GM12878 (cell line): ENCODE measurements at regions not wholly inside any gene's neighbourhood (a gene's known extent, or its start where the extent isn't known, plus 50 kb on each side); places are given as distances from the start of the nearest gene placed in this dataset.

ENCODE experiments used
- ATF3 ChIP-seq: IDR thresholded peaks from 2 replicates; pipeline ENCODE4 v1.6.1; 2011; ENCODE audit warnings: low read depth, mild to moderate bottlenecking, low read length, moderate library complexity, borderline replicate concordance; ENCODE audit errors: extremely low read depth
- CTCF ChIP-seq, 3 experiments: IDR thresholded peaks in 2 of 3; conservative IDR thresholded peaks in 1 of 3; 2 replicates each; pipeline ENCODE4 v1.5.1; 2011; ENCODE audit warnings: low read depth in 3 of 3, low read length in 3 of 3, mild to moderate bottlenecking in 3 of 3, control low read depth in 2 of 3, moderate library complexity in 2 of 3, inconsistent platforms in 1 of 3, mixed read lengths in 1 of 3; ENCODE audit not compliant: control insufficient read depth in 2 of 3, insufficient read depth in 1 of 3; ENCODE audit errors: extremely low read depth in 1 of 3
- FOXM1 ChIP-seq: IDR thresholded peaks from 2 replicates; pipeline ENCODE4 v1.6.1; 2012; ENCODE audit warnings: low read depth, mild to moderate bottlenecking, inconsistent platforms, low read length, moderate library complexity
- MAX ChIP-seq: IDR thresholded peaks from 2 replicates; pipeline ENCODE4 v1.6.1; 2012; ENCODE audit warnings: low read depth, low read length, improper control_type of control experiment
- NR2C2 ChIP-seq: IDR thresholded peaks from 2 replicates; pipeline ENCODE4 v1.6.1; 2011; ENCODE audit warnings: borderline replicate concordance, low read depth; ENCODE audit not compliant: control insufficient read depth, insufficient read length
- POLR2A ChIP-seq: IDR thresholded peaks from 2 replicates; pipeline ENCODE4 v1.6.1; 2011; ENCODE audit warnings: low read depth, mild to moderate bottlenecking, low read length
- YY1 ChIP-seq: IDR thresholded peaks from 2 replicates; pipeline ENCODE4 v1.6.1; 2011; ENCODE audit warnings: low read depth, mild to moderate bottlenecking, low read length
- ZNF217 ChIP-seq: fragments of 450-650 bp; IDR thresholded peaks from 2 replicates; pipeline ENCODE4 v1.6.1; 2017; ENCODE audit warnings: antibody characterized with exemption, mild to moderate bottlenecking

- TF ChIP-seq CTCF (IDR thresholded peaks at IDR 0.05 in 2 of 3, conservative IDR thresholded peaks at IDR 0.05 in 1 of 3; ENCODE audit: control insufficient read depth in 2 of 3, extremely low read depth in 1 of 3, insufficient read depth in 1 of 3, low read depth in 3 of 3, low read length in 3 of 3) (no peak), ZNF217 (no peak), POLR2A (no peak), MAX (no peak), FOXM1 (no peak), ATF3 (no peak), YY1 (no peak), NR2C2 (no peak)
Observed at GRCh38 chr2:140041239-140041638, 1261.0 kb upstream of the NXPH2 start.
